ENCODE measurements at regions not wholly inside any gene's neighbourhood (a gene's known extent, or its start where the extent isn't known, plus 50 kb on each side); places are given as distances from the start of the nearest gene placed in this dataset.

DNA sequence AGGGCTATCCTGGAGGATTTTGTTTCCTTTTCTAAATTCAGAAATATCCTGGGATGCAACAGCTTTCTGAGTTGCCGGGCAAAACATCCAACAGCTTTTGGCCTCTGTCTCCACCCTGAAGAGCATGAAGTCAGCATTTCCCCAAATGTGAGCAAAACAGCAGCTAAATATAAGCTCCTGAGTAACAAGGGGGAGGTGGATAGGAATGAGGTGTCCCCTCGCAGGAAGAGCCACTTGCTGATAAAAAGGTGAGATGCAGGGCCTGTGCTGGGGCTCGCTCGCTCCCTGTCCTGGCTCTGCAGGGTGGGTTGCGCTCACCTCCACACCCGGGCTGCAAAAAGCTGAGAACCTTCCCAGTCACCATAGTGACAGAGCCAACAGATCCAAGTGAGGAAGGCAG is 264.3 kb downstream of the ZEB1 start:
- H3K36me3 ChIP-seq (ENCODE audit: control insufficient read depth, insufficient read depth, low read length), result no peaks in the 10 kb centered on the region
- no peak overlapping the region for H3K4me3 ChIP-seq (ENCODE audit: low read depth, low read length)
- no peaks in the 10 kb centered on the region for H3K4me1 ChIP-seq (ENCODE audit: control insufficient read depth, insufficient read depth, low read length)
- H3K9me3 ChIP-seq (ENCODE audit: control insufficient read depth, insufficient read depth, low read length), result no peaks in the 10 kb centered on the region
- H3K27me3 ChIP-seq (ENCODE audit: control insufficient read depth, insufficient read depth, low read length), result no peaks in the 10 kb centered on the region
- H3K9ac ChIP-seq (ENCODE audit: low read depth, low read length), result no peak overlapping the region

DNA sequence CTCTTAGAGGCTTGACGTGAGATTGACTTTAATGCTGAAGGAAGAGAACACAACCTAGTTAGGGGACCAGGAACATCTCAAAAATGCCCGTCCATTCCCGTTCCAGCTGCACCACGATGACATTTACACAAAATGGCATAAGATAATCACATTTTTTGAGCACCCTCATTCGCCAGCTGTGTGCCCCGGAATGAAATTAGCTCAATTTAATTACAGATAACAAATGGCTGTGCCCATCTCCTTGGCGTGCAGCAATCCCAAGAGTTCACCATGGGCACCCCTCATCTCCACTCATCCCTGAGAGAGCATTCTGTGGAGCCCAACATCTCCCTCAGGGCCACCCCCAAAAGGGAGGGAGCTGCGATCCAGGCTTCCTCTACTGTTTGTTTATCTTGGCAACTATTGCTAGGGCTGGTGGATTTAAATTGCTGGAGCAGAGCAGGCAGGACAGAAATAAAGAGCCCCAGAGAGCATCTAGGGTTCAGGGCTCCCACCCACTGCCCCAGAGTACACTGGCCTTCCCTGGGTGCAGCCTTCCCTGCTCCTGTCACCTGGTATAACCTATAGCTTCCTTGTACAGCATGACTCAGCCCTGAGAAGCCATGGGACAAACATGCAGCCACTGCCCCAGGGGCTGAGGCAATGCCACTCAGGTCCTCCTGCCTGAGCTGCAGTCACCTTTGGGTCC is 263.5 kb downstream of the ZEB1 start:
- no peaks in the 10 kb centered on the region for H3K36me3 ChIP-seq (ENCODE audit: control insufficient read depth, insufficient read depth, low read length)
- H3K9ac ChIP-seq (ENCODE audit: low read depth, low read length), result no peak overlapping the region
- H3K27me3 ChIP-seq (ENCODE audit: control insufficient read depth, insufficient read depth, low read length), result no peaks in the 10 kb centered on the region
- no peak overlapping the region for H3K4me3 ChIP-seq (ENCODE audit: low read depth, low read length)
- H3K9me3 ChIP-seq (ENCODE audit: control insufficient read depth, insufficient read depth, low read length), result no peaks in the 10 kb centered on the region
- H3K4me1 ChIP-seq (ENCODE audit: control insufficient read depth, insufficient read depth, low read length), result no peaks in the 10 kb centered on the region

DNA sequence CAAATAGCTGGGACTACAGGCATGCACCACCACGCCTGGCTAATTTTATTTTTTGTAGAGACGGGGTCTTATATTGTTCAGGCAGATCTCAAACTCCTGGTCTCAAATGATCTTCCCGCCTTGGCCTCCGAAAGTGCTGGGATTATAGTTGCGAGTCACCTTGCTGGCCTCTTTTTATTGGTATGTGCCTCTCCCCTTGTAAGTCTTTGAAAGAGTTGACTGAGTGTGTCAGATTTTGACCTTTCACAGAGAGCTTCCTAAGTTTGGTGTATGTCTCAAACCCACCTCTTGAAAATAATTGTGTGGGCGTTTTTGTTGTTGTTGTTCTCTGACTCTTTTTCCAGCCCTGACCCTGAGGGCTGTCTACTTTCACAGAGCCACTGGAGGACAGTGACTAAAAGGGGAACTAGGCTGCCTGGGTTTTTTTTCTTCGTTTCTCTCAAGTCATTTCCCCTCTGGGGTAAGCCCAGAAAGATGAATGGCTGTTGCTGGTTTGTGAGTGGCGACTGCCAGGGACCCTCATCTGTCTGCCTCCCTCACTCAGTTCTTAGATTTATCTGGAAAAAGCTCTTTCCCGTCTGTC is 262.8 kb downstream of the ZEB1 start:
- Histone ChIP-seq H3K9me3 (ENCODE audit: control insufficient read depth, insufficient read depth, low read length) (no peaks in the 10 kb centered on the region), H3K27me3 (ENCODE audit: control insufficient read depth, insufficient read depth, low read length) (no peaks in the 10 kb centered on the region), H3K36me3 (ENCODE audit: control insufficient read depth, insufficient read depth, low read length) (no peaks in the 10 kb centered on the region), H3K4me3 (ENCODE audit: low read depth, low read length) (no peak overlapping the region), H3K9ac (ENCODE audit: low read depth, low read length) (no peak overlapping the region), H3K4me1 (ENCODE audit: control insufficient read depth, insufficient read depth, low read length) (no peaks in the 10 kb centered on the region)

DNA sequence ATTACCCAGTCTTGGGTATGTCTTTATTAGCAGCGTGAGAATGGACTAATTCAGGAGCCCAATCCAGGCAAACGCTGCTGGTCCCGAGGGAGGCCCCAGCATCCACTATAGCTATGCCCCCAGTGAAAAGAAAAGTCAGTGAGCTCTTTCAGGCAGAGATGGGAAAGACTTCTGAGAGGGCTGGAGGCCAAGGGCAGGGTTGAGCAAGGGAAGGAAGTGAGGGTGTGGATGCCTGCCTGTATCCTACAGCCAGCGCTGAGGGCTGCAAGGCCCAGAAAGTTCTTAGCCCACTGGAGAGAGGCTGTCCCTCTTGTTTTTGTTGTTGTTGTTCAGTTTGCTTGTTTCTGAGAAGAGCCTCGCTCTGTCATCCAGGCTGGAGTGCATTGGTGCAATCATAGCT is 261.6 kb downstream of the ZEB1 start:
- Histone ChIP-seq H3K9ac (ENCODE audit: low read depth, low read length) (no peak overlapping the region), H3K27me3 (ENCODE audit: control insufficient read depth, insufficient read depth, low read length) (no peaks in the 10 kb centered on the region), H3K36me3 (ENCODE audit: control insufficient read depth, insufficient read depth, low read length) (no peaks in the 10 kb centered on the region), H3K4me1 (ENCODE audit: control insufficient read depth, insufficient read depth, low read length) (no peaks in the 10 kb centered on the region), H3K9me3 (ENCODE audit: control insufficient read depth, insufficient read depth, low read length) (no peaks in the 10 kb centered on the region), H3K4me3 (ENCODE audit: low read depth, low read length) (no peak overlapping the region)
